Lung (tissue), 11 donors: ENCODE measurements at regions not wholly inside any gene's neighbourhood (a gene's known extent, or its start where the extent isn't known, plus 50 kb on each side); places are given as distances from the start of the nearest gene placed in this dataset.

Source experiments
- ATAC-seq: fragments of 200-7000 bp; cut with Tn5 transposase; one replicate; pipeline ENCODE4 v1.9.1; 2020; ENCODE audit warnings: moderate number of reproducible peaks; ENCODE audit not compliant: insufficient read depth, low FRiP score
- DNase-seq, 3 donors: peaks; one replicate each; pipeline ENCODE4 v3.0.0-alpha.2; 2013 to 2017
- H3K27ac ChIP-seq, 2 donors: one replicate each; pipeline ENCODE4 v1.5.1; 2013; ENCODE audit warnings: mild to moderate bottlenecking in 2 of 2, moderate library complexity in 2 of 2, control low read depth in 1 of 2, inconsistent platforms in 1 of 2, low read depth in 1 of 2, low read length in 1 of 2
- H3K27me3 ChIP-seq, 3 donors: one replicate each; pipeline ENCODE4 v1.5.1; 2013; ENCODE audit warnings: low read length in 2 of 3; ENCODE audit not compliant: control insufficient read depth in 3 of 3, insufficient read depth in 3 of 3
- H3K36me3 ChIP-seq, 4 donors: one replicate each; pipeline ENCODE4 v1.5.1; 2013; ENCODE audit warnings: low read length in 4 of 4, mild to moderate bottlenecking in 1 of 4, moderate library complexity in 1 of 4; ENCODE audit not compliant: control insufficient read depth in 4 of 4, insufficient read depth in 4 of 4
- H3K4me1 ChIP-seq, 5 donors: one replicate each; pipeline ENCODE4 v1.5.1; 2013; ENCODE audit warnings: low read length in 5 of 5, mild to moderate bottlenecking in 2 of 5, moderate library complexity in 1 of 5; ENCODE audit not compliant: control insufficient read depth in 5 of 5, insufficient read depth in 5 of 5
- H3K4me3 ChIP-seq: one replicate; pipeline ENCODE4 v1.5.1; 2013; ENCODE audit warnings: mild to moderate bottlenecking, control low read depth, moderate library complexity
- H3K9ac ChIP-seq, 2 donors: one replicate each; pipeline ENCODE4 v1.5.1; 2013; ENCODE audit warnings: low read length in 2 of 2, control low read depth in 1 of 2; ENCODE audit not compliant: insufficient read depth in 1 of 2
- H3K9me3 ChIP-seq, 4 donors: one replicate each; pipeline ENCODE4 v1.5.1; 2013; ENCODE audit warnings: low read length in 3 of 4, mild to moderate bottlenecking in 1 of 4, moderate library complexity in 1 of 4; ENCODE audit not compliant: control insufficient read depth in 4 of 4, insufficient read depth in 3 of 4
- CTCF ChIP-seq: IDR thresholded peaks from 2 replicates; pipeline ENCODE4 v1.5.1; 2012; ENCODE audit warnings: mild to moderate bottlenecking; ENCODE audit errors: control extremely low read depth, extremely low read depth
- WGBS, 2 donors: extraction: QIAGEN DNeasy Blood & Tissue Kit; methylation state at CpG; one replicate each; pipeline ENCODE4 v1.1.7; 2013; 5-methylcytosine and 5-hydroxymethylcytosine counted together
- donor health status: control.
- donor health status: control.
- donor health status: Bipolar disorder and iron deficiency.
- donor health status: healthy.
- donor health status: DM: yes; HTN: yes; CAD: no.

DNA sequence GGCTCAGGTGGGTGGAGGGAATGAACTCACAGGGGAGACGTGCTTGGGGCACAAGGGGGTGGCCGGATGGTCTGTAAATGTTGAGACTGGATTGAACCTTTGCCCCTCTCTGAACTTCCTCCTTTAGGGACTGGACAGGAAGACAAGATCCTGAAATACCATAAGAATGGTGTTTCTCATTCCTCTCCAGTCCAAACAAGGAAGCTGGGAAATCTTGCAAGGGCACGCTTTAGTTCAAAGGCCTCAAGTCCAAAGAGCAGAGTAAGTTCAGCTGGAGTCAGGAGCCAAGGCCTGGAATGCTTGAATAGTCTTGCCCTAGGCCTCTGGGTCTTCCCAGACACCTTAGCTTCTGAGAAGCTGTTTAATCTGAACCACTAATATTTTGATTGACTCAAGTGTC is 52.4 kb upstream of the SIX3 start:
- H3K27me3 ChIP-seq, result peaks cover 0 to 8% (median 6%) of the 10 kb centered on the region in 3 donors
- no peak for TF ChIP-seq CTCF
- WGBS, 2 donors, result 77 to 87% methylated on average over 3 of the region's 3 CpGs

More for the DNA sequence above, 52.4 kb upstream of the SIX3 start:
- ATAC-seq (no peak), DNase-seq (no peak)
- Histone ChIP-seq H3K9me3 (peaks cover 0 to 10% (median 1%) of the 10 kb centered on the region in 4 donors), H3K36me3 (no peaks in the 10 kb centered on the region), H3K4me1 (peaks cover 0 to 3% (median 0%) of the 10 kb centered on the region in 5 donors), H3K9ac (no peak overlapping the region), H3K27ac (no peak overlapping the region), H3K4me3 (no peak overlapping the region)
